ENCODE measurements at regions not wholly inside any gene's neighbourhood (a gene's known extent, or its start where the extent isn't known, plus 50 kb on each side); places are given as distances from the start of the nearest gene placed in this dataset.

DNA sequence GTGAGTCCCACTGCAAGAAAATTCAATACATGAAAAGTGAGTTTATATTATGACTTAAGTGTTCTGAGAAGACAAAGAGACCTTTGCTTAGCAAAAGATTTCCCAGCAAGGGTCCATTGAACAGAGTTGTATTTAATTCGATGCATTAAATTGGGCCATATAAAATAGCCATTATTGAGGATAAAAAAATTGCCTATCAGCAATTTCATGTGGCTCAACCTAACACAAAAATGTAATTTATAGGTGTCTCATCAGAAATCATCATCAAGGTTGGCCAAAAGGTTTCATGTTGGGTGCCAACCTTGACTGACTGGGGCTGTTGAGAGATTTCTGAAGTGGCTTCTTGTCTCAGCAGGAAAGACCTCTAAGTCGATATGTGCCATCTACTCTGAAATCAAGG is 84.8 kb upstream of the TOX3 start:
- H4K20me1 ChIP-seq (replicated peaks; ENCODE audit: insufficient read depth) = no peaks in the 10 kb centered on the region
- no peaks in the 10 kb centered on the region for H3F3A ChIP-seq (replicated peaks; ENCODE audit: low read depth)
- DNase-seq (ENCODE audit: low spot score) (no peak), ATAC-seq (no peak)
- Mint-ChIP-seq H3K4me1 (no peaks in the 10 kb centered on the region), H3K27me3 (ENCODE audit: insufficient read depth, low read depth, poor library complexity) (no peaks in the 10 kb centered on the region), H3K9me3 (peaks cover 9% of the 10 kb centered on the region; the same call in 2 of the 3 replicates), H3K4me3 (no peak overlapping the region), H3K27ac (no peak overlapping the region), H3K36me3 (ENCODE audit: low read depth) (no peaks in the 10 kb centered on the region)
- no peak overlapping the region for H2AFZ ChIP-seq
- H3K9me2 ChIP-seq (ENCODE audit: insufficient read depth) = peaks cover 12% of the 10 kb centered on the region; the same call in 1 of the 2 replicates
- no peak overlapping the region for H3K27ac ChIP-seq (ENCODE audit: low read depth)
- H3K4me1 ChIP-seq (ENCODE audit: insufficient read depth) = no peaks in the 10 kb centered on the region
- H3K79me2 ChIP-seq (replicated peaks; ENCODE audit: insufficient read depth) = no peaks in the 10 kb centered on the region
- no peak overlapping the region for H3K4me3 ChIP-seq
- no peaks in the 10 kb centered on the region for H3K36me3 ChIP-seq (ENCODE audit: insufficient read depth)
- TF ChIP-seq, protein P1, sequence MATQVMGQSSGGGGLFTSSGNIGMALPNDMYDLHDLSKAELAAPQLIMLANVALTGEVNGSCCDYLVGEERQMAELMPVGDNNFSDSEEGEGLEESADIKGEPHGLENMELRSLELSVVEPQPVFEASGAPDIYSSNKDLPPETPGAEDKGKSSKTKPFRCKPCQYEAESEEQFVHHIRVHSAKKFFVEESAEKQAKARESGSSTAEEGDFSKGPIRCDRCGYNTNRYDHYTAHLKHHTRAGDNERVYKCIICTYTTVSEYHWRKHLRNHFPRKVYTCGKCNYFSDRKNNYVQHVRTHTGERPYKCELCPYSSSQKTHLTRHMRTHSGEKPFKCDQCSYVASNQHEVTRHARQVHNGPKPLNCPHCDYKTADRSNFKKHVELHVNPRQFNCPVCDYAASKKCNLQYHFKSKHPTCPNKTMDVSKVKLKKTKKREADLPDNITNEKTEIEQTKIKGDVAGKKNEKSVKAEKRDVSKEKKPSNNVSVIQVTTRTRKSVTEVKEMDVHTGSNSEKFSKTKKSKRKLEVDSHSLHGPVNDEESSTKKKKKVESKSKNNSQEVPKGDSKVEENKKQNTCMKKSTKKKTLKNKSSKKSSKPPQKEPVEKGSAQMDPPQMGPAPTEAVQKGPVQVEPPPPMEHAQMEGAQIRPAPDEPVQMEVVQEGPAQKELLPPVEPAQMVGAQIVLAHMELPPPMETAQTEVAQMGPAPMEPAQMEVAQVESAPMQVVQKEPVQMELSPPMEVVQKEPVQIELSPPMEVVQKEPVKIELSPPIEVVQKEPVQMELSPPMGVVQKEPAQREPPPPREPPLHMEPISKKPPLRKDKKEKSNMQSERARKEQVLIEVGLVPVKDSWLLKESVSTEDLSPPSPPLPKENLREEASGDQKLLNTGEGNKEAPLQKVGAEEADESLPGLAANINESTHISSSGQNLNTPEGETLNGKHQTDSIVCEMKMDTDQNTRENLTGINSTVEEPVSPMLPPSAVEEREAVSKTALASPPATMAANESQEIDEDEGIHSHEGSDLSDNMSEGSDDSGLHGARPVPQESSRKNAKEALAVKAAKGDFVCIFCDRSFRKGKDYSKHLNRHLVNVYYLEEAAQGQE (IDR thresholded peaks at IDR 0.05; ENCODE audit: unreplicated experiment) = no peak
- TF ChIP-seq ZNF331 (CRISPR knock-in tag; IDR thresholded peaks at IDR 0.05; ENCODE audit: low read depth) (no peak), EZH2phosphoT487 (IDR thresholded peaks at IDR 0.05; ENCODE audit: unreplicated experiment) (no peak), POLR2AphosphoS5 (IDR thresholded peaks at IDR 0.05; ENCODE audit: low read depth) (no peak), CREB1 (CRISPR knock-in tag; IDR thresholded peaks at IDR 0.05; ENCODE audit: low read depth) (no peak), STAT1 (IDR thresholded peaks at IDR 0.05; ENCODE audit: unreplicated experiment) (no peak), EZH2 (IDR thresholded peaks at IDR 0.05; ENCODE audit: low read depth, unreplicated experiment) (no peak)
- TF ChIP-seq, protein P2, sequence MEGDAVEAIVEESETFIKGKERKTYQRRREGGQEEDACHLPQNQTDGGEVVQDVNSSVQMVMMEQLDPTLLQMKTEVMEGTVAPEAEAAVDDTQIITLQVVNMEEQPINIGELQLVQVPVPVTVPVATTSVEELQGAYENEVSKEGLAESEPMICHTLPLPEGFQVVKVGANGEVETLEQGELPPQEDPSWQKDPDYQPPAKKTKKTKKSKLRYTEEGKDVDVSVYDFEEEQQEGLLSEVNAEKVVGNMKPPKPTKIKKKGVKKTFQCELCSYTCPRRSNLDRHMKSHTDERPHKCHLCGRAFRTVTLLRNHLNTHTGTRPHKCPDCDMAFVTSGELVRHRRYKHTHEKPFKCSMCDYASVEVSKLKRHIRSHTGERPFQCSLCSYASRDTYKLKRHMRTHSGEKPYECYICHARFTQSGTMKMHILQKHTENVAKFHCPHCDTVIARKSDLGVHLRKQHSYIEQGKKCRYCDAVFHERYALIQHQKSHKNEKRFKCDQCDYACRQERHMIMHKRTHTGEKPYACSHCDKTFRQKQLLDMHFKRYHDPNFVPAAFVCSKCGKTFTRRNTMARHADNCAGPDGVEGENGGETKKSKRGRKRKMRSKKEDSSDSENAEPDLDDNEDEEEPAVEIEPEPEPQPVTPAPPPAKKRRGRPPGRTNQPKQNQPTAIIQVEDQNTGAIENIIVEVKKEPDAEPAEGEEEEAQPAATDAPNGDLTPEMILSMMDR (conservative IDR thresholded peaks at IDR 0.05; ENCODE audit: low read depth in 2 of 2) = no peak
- TF ChIP-seq, protein P3, sequence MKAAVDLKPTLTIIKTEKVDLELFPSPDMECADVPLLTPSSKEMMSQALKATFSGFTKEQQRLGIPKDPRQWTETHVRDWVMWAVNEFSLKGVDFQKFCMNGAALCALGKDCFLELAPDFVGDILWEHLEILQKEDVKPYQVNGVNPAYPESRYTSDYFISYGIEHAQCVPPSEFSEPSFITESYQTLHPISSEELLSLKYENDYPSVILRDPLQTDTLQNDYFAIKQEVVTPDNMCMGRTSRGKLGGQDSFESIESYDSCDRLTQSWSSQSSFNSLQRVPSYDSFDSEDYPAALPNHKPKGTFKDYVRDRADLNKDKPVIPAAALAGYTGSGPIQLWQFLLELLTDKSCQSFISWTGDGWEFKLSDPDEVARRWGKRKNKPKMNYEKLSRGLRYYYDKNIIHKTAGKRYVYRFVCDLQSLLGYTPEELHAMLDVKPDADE (IDR thresholded peaks at IDR 0.05) = no peak
- H3K27me3 ChIP-seq (ENCODE audit: insufficient read depth) = no peaks in the 10 kb centered on the region
- no peak overlapping the region for H3K4me2 ChIP-seq

DNA sequence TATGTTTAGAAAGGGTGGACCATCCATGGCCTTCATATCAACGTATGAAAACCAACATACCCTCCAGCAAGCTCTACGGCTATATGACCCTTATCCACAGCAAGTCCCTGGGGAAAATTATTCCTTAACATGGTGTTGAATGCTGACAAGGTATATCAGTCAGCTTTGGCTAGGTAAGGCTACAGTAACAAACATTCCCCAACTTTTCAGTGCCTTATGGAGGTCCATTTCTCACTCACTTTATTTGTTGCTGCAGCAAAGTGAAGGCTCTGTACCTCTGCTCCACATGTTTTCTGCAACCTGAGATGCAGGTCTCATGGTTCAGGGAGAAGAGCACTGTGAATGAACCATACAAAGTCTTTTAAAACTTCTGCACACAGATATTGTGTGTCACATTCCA is 83.8 kb upstream of the TOX3 start:
- DNase-seq (ENCODE audit: low spot score) = no peak
- Histone ChIP-seq H3K4me2 (no peak overlapping the region), H3K36me3 (ENCODE audit: insufficient read depth) (no peaks in the 10 kb centered on the region), H2AFZ (no peak overlapping the region), H3K4me1 (ENCODE audit: insufficient read depth) (no peaks in the 10 kb centered on the region), H3F3A (replicated peaks; ENCODE audit: low read depth) (no peaks in the 10 kb centered on the region), H3K79me2 (replicated peaks; ENCODE audit: insufficient read depth) (no peaks in the 10 kb centered on the region), H3K27me3 (ENCODE audit: insufficient read depth) (no peaks in the 10 kb centered on the region), H3K4me3 (no peak overlapping the region), H3K9me2 (ENCODE audit: insufficient read depth) (peaks cover 7% of the 10 kb centered on the region; the same call in 1 of the 2 replicates), H3K27ac (ENCODE audit: low read depth) (no peak overlapping the region), H4K20me1 (replicated peaks; ENCODE audit: insufficient read depth) (no peaks in the 10 kb centered on the region)
- no peaks in the 10 kb centered on the region for H3K27me3 Mint-ChIP-seq (ENCODE audit: insufficient read depth, low read depth, poor library complexity)
- no peak overlapping the region for H3K4me3 Mint-ChIP-seq
- no peak overlapping the region for H3K27ac Mint-ChIP-seq
- no peak for ATAC-seq
- no peaks in the 10 kb centered on the region for H3K4me1 Mint-ChIP-seq
- H3K9me3 Mint-ChIP-seq = peaks cover 4% of the 10 kb centered on the region; the same call in 1 of the 3 replicates
- H3K36me3 Mint-ChIP-seq (ENCODE audit: low read depth) = no peaks in the 10 kb centered on the region
- TF ChIP-seq CREB1 (CRISPR knock-in tag; IDR thresholded peaks at IDR 0.05; ENCODE audit: low read depth) = no peak
- TF ChIP-seq, protein P1 (IDR thresholded peaks at IDR 0.05; ENCODE audit: unreplicated experiment) = no peak
- no peak for TF ChIP-seq NANOG (IDR thresholded peaks at IDR 0.05; ENCODE audit: borderline replicate concordance)
- TF ChIP-seq, protein P3 (IDR thresholded peaks at IDR 0.05) = no peak

Measured in GM23338 (cell line).